ENCODE measurements at regions not wholly inside any gene's neighbourhood (a gene's known extent, or its start where the extent isn't known, plus 50 kb on each side); places are given as distances from the start of the nearest gene placed in this dataset.
A peak's percentile ranks its signal among the peaks of the same experiment; 100 is the strongest.

- DNase-seq, result no peak
Observed at GRCh38 chr22:25368271-25368670, 148.8 kb downstream of the CRYBB2 start.

GRCh38 chr22:25369041-25369440 lies 149.6 kb downstream of the CRYBB2 start:
- no peak for DNase-seq

GRCh38 chr22:25370322-25370721 lies 150.9 kb downstream of the CRYBB2 start:
- no peak for DNase-seq

GRCh38 chr22:25372000-25372595 lies 152.7 kb downstream of the CRYBB2 start:
- DNase-seq, result no peak

GRCh38 chr22:25373961-25374360 lies 154.5 kb downstream of the CRYBB2 start:
- DNase-seq, result no peak

GRCh38 chr22:25374869-25375268 lies 155.4 kb downstream of the CRYBB2 start:
- no peak for DNase-seq

GRCh38 chr22:25375683-25376082 lies 156.2 kb downstream of the CRYBB2 start:
- no peak for DNase-seq

- DNase-seq, result no peak
Observed at GRCh38 chr22:25377699-25378098, 158.3 kb downstream of the CRYBB2 start.

GRCh38 chr22:25380122-25380747 lies 160.8 kb downstream of the CRYBB2 start:
- no peak for DNase-seq

GRCh38 chr22:25382762-25383161 lies 163.3 kb downstream of the CRYBB2 start:
- peak; percentile 15 for DNase-seq

GRCh38 chr22:25383278-25383820 lies 163.9 kb downstream of the CRYBB2 start:
- no peak for DNase-seq

GRCh38 chr22:25383892-25384291 lies 164.5 kb downstream of the CRYBB2 start:
- DNase-seq, result no peak

GRCh38 chr22:25386538-25386884 lies 167.1 kb downstream of the CRYBB2 start:
- DNase-seq, result no peak

GRCh38 chr22:25388415-25388814 lies 169.0 kb downstream of the CRYBB2 start:
- no peak for DNase-seq

- DNase-seq, result no peak
Observed at GRCh38 chr22:25388866-25389540, 169.6 kb downstream of the CRYBB2 start.

- no peak for DNase-seq
Observed at GRCh38 chr22:25389541-25389919, 170.1 kb downstream of the CRYBB2 start.

GRCh38 chr22:25390297-25391240 lies 171.1 kb downstream of the CRYBB2 start:
- DNase-seq, result no peak

- DNase-seq, result no peak
Observed at GRCh38 chr22:25392584-25392983, 171.9 kb upstream of the GRK3 start.

GRCh38 chr22:25393121-25393805 lies 171.2 kb upstream of the GRK3 start:
- no peak for DNase-seq

GRCh38 chr22:25395468-25395867 lies 169.0 kb upstream of the GRK3 start:
- DNase-seq, result no peak

- DNase-seq, result peak; percentile 36
Observed at GRCh38 chr22:25395915-25396314, 168.6 kb upstream of the GRK3 start.

GRCh38 chr22:25396615-25397200 lies 167.8 kb upstream of the GRK3 start:
- DNase-seq, result no peak

Data from RPMI8226 (cell line).